Bronchial epithelial cell (primary cell): ENCODE measurements at regions not wholly inside any gene's neighbourhood (a gene's known extent, or its start where the extent isn't known, plus 50 kb on each side); places are given as distances from the start of the nearest gene placed in this dataset.

Source experiments
- DNase-seq: peaks from one replicate; pipeline ENCODE4 v3.0.0-alpha.2; 2010; ENCODE audit warnings: low read depth
- FAIRE-seq: peaks from 2 replicates; lab custom pipeline; 2011; peaks lifted over from hg19 to GRCh38; lab: Jason Lieb, UNC
- H3K27me3 ChIP-seq: 2 replicates; pipeline ENCODE4 v1.5.1; 2011; ENCODE audit warnings: low read length; ENCODE audit not compliant: control insufficient read depth, insufficient read depth
- H3K36me3 ChIP-seq: 2 replicates; pipeline ENCODE4 v1.5.1; 2011; ENCODE audit warnings: low read length; ENCODE audit not compliant: control insufficient read depth, insufficient read depth
- H3K4me3 ChIP-seq: 2 replicates; pipeline ENCODE4 v1.5.1; 2011; ENCODE audit warnings: mild to moderate bottlenecking, low read depth, low read length, control low read depth
- CTCF ChIP-seq: IDR thresholded peaks from 2 replicates; pipeline ENCODE4 v1.5.1; 2011; ENCODE audit warnings: mild to moderate bottlenecking, moderate library complexity, low read length, control low read depth, inconsistent platforms; ENCODE audit not compliant: insufficient read depth, severe bottlenecking

- H3K36me3 ChIP-seq: no peaks in the 10 kb centered on the region
- H3K4me3 ChIP-seq: no peak overlapping the region
- FAIRE-seq (no peak), DNase-seq (no peak)
- H3K27me3 ChIP-seq: no peaks in the 10 kb centered on the region
- TF ChIP-seq CTCF: no peak
These were observed 73.8 kb upstream of the MANEA start for GRCh38 chr6:95503568-95503967.

GRCh38 chr6:95511404-95511803 is 65.9 kb upstream of the MANEA start:
- Histone ChIP-seq H3K4me3 (no peak overlapping the region), H3K36me3 (no peaks in the 10 kb centered on the region), H3K27me3 (no peaks in the 10 kb centered on the region)
- FAIRE-seq (no peak), DNase-seq (no peak)
- TF ChIP-seq CTCF: no peak

GRCh38 chr6:95515975-95516374 is 61.4 kb upstream of the MANEA start:
- peak; percentile 47 for DNase-seq
- H3K4me3 ChIP-seq: no peak overlapping the region
- TF ChIP-seq CTCF: no peak
- H3K36me3 ChIP-seq: no peaks in the 10 kb centered on the region
- H3K27me3 ChIP-seq: no peaks in the 10 kb centered on the region
- no peak for FAIRE-seq

- H3K36me3 ChIP-seq: no peaks in the 10 kb centered on the region
- FAIRE-seq: no peak
- no peak for DNase-seq
- H3K27me3 ChIP-seq: no peaks in the 10 kb centered on the region
- no peak overlapping the region for H3K4me3 ChIP-seq
- TF ChIP-seq CTCF: no peak
These were observed 60.3 kb upstream of the MANEA start for GRCh38 chr6:95517004-95517403.

GRCh38 chr6:95517568-95517967 is 59.8 kb upstream of the MANEA start:
- Histone ChIP-seq H3K4me3 (no peak overlapping the region), H3K27me3 (no peaks in the 10 kb centered on the region), H3K36me3 (no peaks in the 10 kb centered on the region)
- FAIRE-seq (no peak), DNase-seq (no peak)
- no peak for TF ChIP-seq CTCF

GRCh38 chr6:95518630-95519227 is 58.6 kb upstream of the MANEA start:
- Histone ChIP-seq H3K27me3 (no peaks in the 10 kb centered on the region), H3K4me3 (no peak overlapping the region), H3K36me3 (no peaks in the 10 kb centered on the region)
- FAIRE-seq: no peak
- DNase-seq: no peak
- no peak for TF ChIP-seq CTCF
